Natural killer cell (primary cell): ENCODE measurements at regions not wholly inside any gene's neighbourhood (a gene's known extent, or its start where the extent isn't known, plus 50 kb on each side); places are given as distances from the start of the nearest gene placed in this dataset.
A peak's percentile ranks its signal among the peaks of the same experiment; 100 is the strongest.
"Not testable (repeated sequence)": the region's sequence is repeated elsewhere in the genome, so short reads cannot be mapped to it uniquely, and the experiment has no call there.

Experiments used
- ATAC-seq, 3 donors: fragments of 150-1000 bp in 2 of 3; fragments of 200-7000 bp in 1 of 3; cut with Tn5 transposase; 1 replicate in 1 of 3; 2 replicates in 2 of 3; pipeline ENCODE4 v1.10.0; 2021; ENCODE audit warnings: mild to moderate bottlenecking in 2 of 3, moderate library complexity in 2 of 3
- DNase-seq, 2 donors: peaks; one replicate each; pipeline versions ENCODE4 v3.0.0 to v3.0.0-alpha.2; 2013 to 2021; ENCODE audit warnings: mixed read lengths in 1 of 2
- H3K27ac ChIP-seq: one replicate; pipeline ENCODE4 v1.5.1; 2013; ENCODE audit warnings: mild to moderate bottlenecking, low read length
- H3K27me3 ChIP-seq: one replicate; pipeline ENCODE4 v1.6.1; 2013; ENCODE audit warnings: low read length; ENCODE audit not compliant: control insufficient read depth, insufficient read depth
- H3K36me3 ChIP-seq: one replicate; pipeline ENCODE4 v1.6.1; 2013; ENCODE audit warnings: low read length; ENCODE audit not compliant: control insufficient read depth, insufficient read depth
- H3K4me1 ChIP-seq: one replicate; pipeline ENCODE4 v1.6.1; 2013; ENCODE audit warnings: low read length; ENCODE audit not compliant: control insufficient read depth, insufficient read depth
- H3K4me3 ChIP-seq: one replicate; pipeline ENCODE4 v1.5.1; 2013; ENCODE audit warnings: low read length
- H3K9me3 ChIP-seq: one replicate; pipeline ENCODE4 v1.6.1; 2013; ENCODE audit warnings: low read length; ENCODE audit not compliant: control insufficient read depth, insufficient read depth
- H3K27ac Mint-ChIP-seq, 2 donors: one replicate each; pipeline ENCODE4 v1.8.0; 2022; ENCODE audit warnings: mild to moderate bottlenecking in 2 of 2, mixed read lengths in 2 of 2, moderate library complexity in 1 of 2
- H3K27me3 Mint-ChIP-seq, 2 donors: one replicate each; pipeline ENCODE4 v1.8.0; 2022; ENCODE audit warnings: low read depth in 2 of 2, mixed read lengths in 2 of 2
- H3K36me3 Mint-ChIP-seq: one replicate; pipeline ENCODE4 v1.8.0; 2022; ENCODE audit warnings: mixed read lengths
- H3K4me1 Mint-ChIP-seq, 2 donors: one replicate each; pipeline ENCODE4 v1.8.0; 2022; ENCODE audit warnings: mixed read lengths in 2 of 2
- H3K4me3 Mint-ChIP-seq: one replicate; pipeline ENCODE4 v1.8.0; 2022; ENCODE audit warnings: mild to moderate bottlenecking, moderate library complexity, mixed read lengths
- H3K9me3 Mint-ChIP-seq, 2 donors: one replicate each; pipeline ENCODE4 v1.8.0; 2022; ENCODE audit warnings: mixed read lengths in 2 of 2
- WGBS: methylation state at CpG from one replicate; pipeline ENCODE4 v1.1.7; 2013; ENCODE audit warnings: missing lambda C conversion rate; ENCODE audit not compliant: insufficient coverage; 5-methylcytosine and 5-hydroxymethylcytosine counted together
- intact Hi-C: fragments of 100-400 bp; cut with micrococcal nuclease; formaldehyde crosslinking; loops from one replicate; pipeline ENCODE4 v1.14.2; 2022

DNA sequence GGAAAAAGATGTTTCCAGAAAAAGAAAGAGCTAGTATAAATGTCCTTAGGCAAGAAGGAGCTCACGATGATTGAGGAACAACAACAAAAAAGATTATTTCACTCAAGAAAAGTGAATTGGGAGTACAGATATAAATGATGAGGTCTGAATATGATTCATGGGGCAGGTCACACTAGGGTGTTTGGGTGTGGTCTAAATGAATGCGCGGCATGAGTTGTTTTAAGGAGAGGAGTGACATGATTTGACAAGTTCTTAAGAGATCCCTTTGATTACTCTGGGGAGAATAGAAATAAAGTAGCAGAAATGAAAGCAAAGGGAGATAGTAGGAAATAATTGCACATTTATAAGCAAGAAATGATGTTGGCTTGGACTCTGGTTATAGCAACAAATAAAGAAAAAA, 59.3 kb downstream of the NUTM2D start:
- H3K27me3 ChIP-seq, H3K4me1 Mint-ChIP-seq, H3K27ac ChIP-seq, H3K27ac Mint-ChIP-seq, H3K36me3 ChIP-seq, H3K9me3 ChIP-seq, H3K36me3 Mint-ChIP-seq, H3K9me3 Mint-ChIP-seq, H3K4me3 Mint-ChIP-seq, intact Hi-C loops, ATAC-seq, DNase-seq, H3K4me1 ChIP-seq, H3K4me3 ChIP-seq: not testable (repeated sequence)
- peaks cover 14 to 25% of the 10 kb centered on the region in 2 donors for H3K27me3 Mint-ChIP-seq
- 80% methylated on average over 2 of the region's 3 CpGs for WGBS

DNA sequence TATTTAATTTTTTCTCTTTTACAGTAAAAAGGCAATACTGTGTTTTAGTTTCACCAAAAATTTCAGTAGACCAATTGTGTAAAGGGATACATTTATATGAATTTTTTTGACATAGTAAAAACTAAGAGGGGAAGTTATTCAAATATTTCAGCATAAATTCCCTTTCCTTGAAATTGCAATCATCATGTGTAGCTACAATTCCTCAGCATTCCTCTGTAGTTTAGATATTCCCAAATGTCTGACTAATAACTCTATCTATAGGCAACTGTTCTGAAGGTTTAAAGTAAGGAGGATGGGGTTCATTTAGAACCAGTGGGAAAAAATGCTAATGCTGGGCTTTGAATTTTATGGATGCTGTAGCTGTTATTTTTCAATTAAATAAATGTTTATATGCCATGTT, 65.1 kb downstream of the NUTM2D start:
- H3K4me3 Mint-ChIP-seq, H3K9me3 Mint-ChIP-seq, H3K4me1 ChIP-seq, H3K36me3 ChIP-seq, H3K27me3 ChIP-seq, H3K4me1 Mint-ChIP-seq, H3K4me3 ChIP-seq, H3K9me3 ChIP-seq, H3K27ac ChIP-seq, H3K36me3 Mint-ChIP-seq, ATAC-seq, H3K27ac Mint-ChIP-seq, DNase-seq, intact Hi-C loops: not testable (repeated sequence)
- peaks cover 10 to 13% of the 10 kb centered on the region in 2 donors for H3K27me3 Mint-ChIP-seq

DNA sequence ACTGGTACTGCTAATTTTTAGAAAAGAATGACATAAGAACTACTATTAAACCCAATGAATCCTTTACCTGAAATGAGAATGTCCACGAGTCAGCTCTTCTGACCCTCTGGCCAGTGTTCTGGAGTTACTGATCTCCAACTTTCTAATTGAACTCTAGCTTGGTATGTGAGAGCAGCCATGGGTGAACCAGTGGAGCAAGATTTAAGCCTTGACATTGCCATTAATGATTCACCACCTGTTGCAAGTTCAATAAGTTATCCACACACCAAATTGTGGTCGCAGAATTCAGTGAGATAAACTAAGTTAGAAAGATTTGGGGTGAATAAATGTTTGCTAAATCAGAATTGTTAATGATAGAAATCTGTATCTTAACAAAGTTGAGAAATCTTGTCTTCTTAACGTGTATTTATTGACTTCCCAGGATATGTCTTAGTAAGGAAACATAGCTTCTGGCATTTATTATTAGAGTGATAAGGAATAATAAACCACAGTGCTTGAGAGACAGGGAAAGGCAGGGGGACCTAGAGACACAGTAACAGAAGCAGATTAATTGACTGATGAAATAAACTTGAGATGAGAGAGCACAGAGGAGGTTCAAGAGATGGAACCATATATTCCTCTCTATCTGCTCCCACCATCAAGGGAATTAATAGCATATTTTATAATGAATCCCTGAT, 67.3 kb downstream of the NUTM2D start:
- H3K4me3 ChIP-seq, H3K4me1 ChIP-seq, H3K27ac Mint-ChIP-seq, H3K9me3 ChIP-seq, intact Hi-C loops, H3K4me1 Mint-ChIP-seq, ATAC-seq, H3K4me3 Mint-ChIP-seq, DNase-seq, H3K27ac ChIP-seq, H3K9me3 Mint-ChIP-seq, H3K27me3 ChIP-seq, H3K36me3 Mint-ChIP-seq, H3K36me3 ChIP-seq: not testable (repeated sequence)
- 100% methylated on average over 1 of the region's 3 CpGs for whole genome bisulfite sequencing
- peaks cover 13 to 20% of the 10 kb centered on the region in 2 donors for H3K27me3 Mint-ChIP-seq

GRCh38 chr10:87433836-87434235, 70.9 kb upstream of the MINPP1 start:
- intact Hi-C loops, H3K4me3 Mint-ChIP-seq, ATAC-seq, H3K27ac ChIP-seq, H3K36me3 Mint-ChIP-seq, H3K9me3 Mint-ChIP-seq, H3K27ac Mint-ChIP-seq, H3K4me1 ChIP-seq, H3K4me1 Mint-ChIP-seq, H3K9me3 ChIP-seq, DNase-seq, H3K27me3 ChIP-seq, H3K27me3 Mint-ChIP-seq, H3K36me3 ChIP-seq, H3K4me3 ChIP-seq: not testable (repeated sequence)
- no CpG with 5 or more reads among the region's 4 CpGs for WGBS

DNA sequence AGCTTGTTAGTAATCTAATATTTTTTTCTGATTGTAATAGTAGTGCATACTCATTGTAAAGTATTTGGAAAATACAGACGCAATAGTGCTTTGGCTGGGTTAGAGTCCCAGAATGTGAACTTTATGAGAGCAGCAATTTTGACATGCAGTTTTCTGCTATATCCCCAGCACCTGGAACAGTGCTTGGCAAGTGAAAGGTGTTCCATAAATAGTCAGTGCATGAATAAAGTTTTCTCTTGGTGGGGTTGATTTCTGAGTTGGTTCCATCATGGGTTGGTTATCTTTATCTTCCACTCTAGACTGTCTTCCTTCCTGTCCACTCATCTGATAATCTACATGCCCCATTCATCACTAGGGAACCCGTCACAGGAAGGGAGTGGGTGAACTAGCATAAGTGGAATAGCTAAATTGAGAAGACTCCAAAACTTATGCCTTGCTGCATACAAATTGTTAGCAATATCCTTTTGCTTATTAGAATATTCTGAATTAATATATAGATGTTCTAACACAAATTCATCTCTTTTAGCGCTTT, 69.3 kb upstream of the MINPP1 start:
- H3K9me3 ChIP-seq, H3K27me3 ChIP-seq, H3K4me3 ChIP-seq, H3K27ac ChIP-seq, H3K9me3 Mint-ChIP-seq, H3K4me1 ChIP-seq, DNase-seq, intact Hi-C loops, H3K36me3 ChIP-seq, H3K36me3 Mint-ChIP-seq, H3K27me3 Mint-ChIP-seq, H3K4me3 Mint-ChIP-seq, H3K27ac Mint-ChIP-seq, H3K4me1 Mint-ChIP-seq: not testable (repeated sequence)
- WGBS = 17% methylated on average over 1 of the region's 3 CpGs
- peak in 1 of 3 donors; percentile 42 for ATAC-seq

DNA sequence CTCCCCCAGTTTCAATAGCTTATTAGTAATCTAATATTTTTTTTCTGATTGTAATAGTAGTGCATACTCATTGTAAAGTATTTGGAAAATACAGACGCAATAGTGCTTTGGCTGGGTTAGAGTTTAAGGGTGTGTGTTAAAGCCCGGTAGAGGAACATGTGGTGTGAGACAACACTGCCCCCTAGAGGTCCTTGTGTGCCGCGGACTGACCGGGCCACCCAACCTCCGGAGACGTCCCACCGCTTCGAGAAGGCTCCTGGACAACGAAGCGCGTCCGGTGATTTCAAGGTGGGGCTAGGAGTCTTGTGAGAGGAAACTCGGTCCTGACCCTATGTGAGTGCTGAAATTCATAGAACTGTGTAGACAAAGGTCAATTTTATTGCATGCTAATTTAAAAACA, 68.6 kb upstream of the MINPP1 start:
- H3K27me3 Mint-ChIP-seq, H3K27ac Mint-ChIP-seq, H3K9me3 ChIP-seq, H3K4me3 Mint-ChIP-seq, H3K9me3 Mint-ChIP-seq, H3K4me1 Mint-ChIP-seq, H3K36me3 ChIP-seq, H3K27me3 ChIP-seq, intact Hi-C loops, H3K4me1 ChIP-seq, DNase-seq, H3K36me3 Mint-ChIP-seq, H3K27ac ChIP-seq, H3K4me3 ChIP-seq: not testable (repeated sequence)
- ATAC-seq = peak; percentile 87 to 99 (median 99)
- WGBS = no CpG with 5 or more reads among the region's 14 CpGs

- intact Hi-C loops, H3K9me3 Mint-ChIP-seq, H3K27ac ChIP-seq, H3K4me3 Mint-ChIP-seq, H3K36me3 Mint-ChIP-seq, H3K4me1 ChIP-seq, H3K27ac Mint-ChIP-seq, H3K4me1 Mint-ChIP-seq, ATAC-seq, H3K4me3 ChIP-seq, DNase-seq, H3K27me3 Mint-ChIP-seq, H3K36me3 ChIP-seq, H3K27me3 ChIP-seq, H3K9me3 ChIP-seq: not testable (repeated sequence)
- no CpG with 5 or more reads among the region's 2 CpGs for WGBS
Observed at GRCh38 chr10:87437450-87437849, 67.2 kb upstream of the MINPP1 start.
